Stomach (tissue), 8 donors: ENCODE measurements at regions not wholly inside any gene's neighbourhood (a gene's known extent, or its start where the extent isn't known, plus 50 kb on each side); places are given as distances from the start of the nearest gene placed in this dataset.
A peak's percentile ranks its signal among the peaks of the same experiment; 100 is the strongest.

Experiments used
- DNase-seq, 2 donors: peaks; one replicate each; pipeline versions ENCODE4 v3.0.0 to v3.0.0-alpha.2; 2013 to 2019
- H3K27ac ChIP-seq, 5 donors: fragments of 200-600 bp in 4 of 5; sonication (generic) in 4 of 5; one replicate each; pipeline ENCODE4 v1.5.1; 2013 to 2019; ENCODE audit warnings: mild to moderate bottlenecking in 1 of 5, moderate library complexity in 1 of 5
- H3K27me3 ChIP-seq, 3 donors: fragments of 200-600 bp; sonication (generic); one replicate each; pipeline ENCODE4 v1.5.1; 2017 to 2019; ENCODE audit warnings: mixed run types in 1 of 3
- H3K36me3 ChIP-seq, 4 donors: fragments of 200-600 bp; sonication (generic); 1 replicate in 3 of 4; 2 replicates in 1 of 4; pipeline ENCODE4 v1.5.1; 2016 to 2019
- H3K4me1 ChIP-seq, 4 donors: fragments of 200-600 bp; sonication (generic); one replicate each; pipeline ENCODE4 v1.5.1; 2016 to 2019
- H3K4me3 ChIP-seq, 4 donors: fragments of 200-600 bp; sonication (generic) in 3 of 4; one replicate each; pipeline ENCODE4 v1.5.1; 2016 to 2019; ENCODE audit warnings: mild to moderate bottlenecking in 1 of 4
- H3K9me3 ChIP-seq, 4 donors: fragments of 200-600 bp; sonication (generic); one replicate each; pipeline ENCODE4 v1.5.1; 2016 to 2019
- CTCF ChIP-seq, 7 experiments: fragments of 450-650 bp in 4 of 7; fragments of 200-600 bp in 3 of 7; sonication (generic) in 3 of 7; IDR thresholded peaks; one replicate each; pipeline ENCODE4 v1.5.1; 2016 to 2019; ENCODE audit warnings: antibody characterized with exemption in 7 of 7, control low read depth in 2 of 7, mild to moderate bottlenecking in 1 of 7
- EP300 ChIP-seq: sonication (generic); formaldehyde crosslinking; IDR thresholded peaks from one replicate; pipeline ENCODE4 v1.6.1; 2017; ENCODE audit warnings: antibody characterized with exemption
- POLR2A ChIP-seq, 4 donors: fragments of 450-650 bp; IDR thresholded peaks; one replicate each; pipeline ENCODE4 v1.6.1; 2016; ENCODE audit warnings: antibody characterized with exemption in 4 of 4, control low read depth in 2 of 4, mild to moderate bottlenecking in 1 of 4, moderate library complexity in 1 of 4
- POLR2AphosphoS5 ChIP-seq, 3 donors: sonication (generic); formaldehyde crosslinking; IDR thresholded peaks; one replicate each; pipeline ENCODE4 v1.6.1; 2016; ENCODE audit warnings: antibody characterized with exemption in 3 of 3
- WGBS, 5 donors: extraction: QIAGEN DNeasy Blood & Tissue Kit in 3 of 5; methylation state at CpG; one replicate each; pipeline versions ENCODE4 v1.1.5 to v1.1.7; 2013 to 2018; 5-methylcytosine and 5-hydroxymethylcytosine counted together
- intact Hi-C: fragments of 100-400 bp; cut with DNase I; formaldehyde crosslinking; loops from one replicate; pipeline ENCODE4 v1.15.1; 2023; ENCODE audit warnings: low total_unique reads
- donor health status: healthy with polysubstance abuse.
- donor health status: Bipolar disorder and iron deficiency.
- donor health status: healthy.

GRCh38 chr10:131648386-131649020, 252.3 kb upstream of the PPP2R2D start:
- H3K36me3 ChIP-seq, result no peaks in the 10 kb centered on the region
- intact Hi-C loops, result no loop called here
- peaks cover 0 to 38% (median 0%) of the 10 kb centered on the region in 3 donors for H3K27me3 ChIP-seq
- DNase-seq, result no peak
- no peak overlapping the region for H3K27ac ChIP-seq
- H3K4me1 ChIP-seq, result peaks cover 5 to 38% (median 18%) of the 10 kb centered on the region in 4 donors
- 48 to 67% (median 58%) methylated on average over 8 of the region's 8 CpGs for WGBS, 5 donors
- no peaks in the 10 kb centered on the region for H3K9me3 ChIP-seq
- TF ChIP-seq EP300 (no peak), CTCF (IDR thresholded peaks at IDR 0.05) (no peak), POLR2A (IDR thresholded peaks at IDR 0.05) (no peak), POLR2AphosphoS5 (IDR thresholded peaks at IDR 0.05) (no peak)
- no peak overlapping the region for H3K4me3 ChIP-seq

GRCh38 chr10:131649617-131650016, 251.2 kb upstream of the PPP2R2D start:
- Histone ChIP-seq H3K27ac (no peak overlapping the region), H3K36me3 (no peaks in the 10 kb centered on the region), H3K9me3 (no peaks in the 10 kb centered on the region), H3K27me3 (peaks cover 0 to 45% (median 0%) of the 10 kb centered on the region in 3 donors), H3K4me1 (peaks cover 5 to 38% (median 20%) of the 10 kb centered on the region in 4 donors), H3K4me3 (no peak overlapping the region)
- 28 to 46% (median 33%) methylated on average over 6 of the region's 6 CpGs for WGBS, 5 donors
- intact Hi-C loops, result no loop called here
- DNase-seq, result peak in 1 of 2 donors; percentile 54
- TF ChIP-seq POLR2A (IDR thresholded peaks at IDR 0.05), result no peak
- no peak for TF ChIP-seq EP300
- no peak for TF ChIP-seq POLR2AphosphoS5 (IDR thresholded peaks at IDR 0.05)
- no peak for TF ChIP-seq CTCF (IDR thresholded peaks at IDR 0.05)

GRCh38 chr10:131650169-131650705, 250.6 kb upstream of the PPP2R2D start:
- H3K36me3 ChIP-seq, result no peaks in the 10 kb centered on the region
- H3K27me3 ChIP-seq, result peaks cover 0 to 45% (median 0%) of the 10 kb centered on the region in 3 donors
- TF ChIP-seq POLR2A (IDR thresholded peaks at IDR 0.05) (no peak), POLR2AphosphoS5 (IDR thresholded peaks at IDR 0.05) (no peak), CTCF (IDR thresholded peaks at IDR 0.05) (no peak), EP300 (no peak)
- H3K4me1 ChIP-seq, result peaks cover 5 to 41% (median 22%) of the 10 kb centered on the region in 4 donors
- DNase-seq, result no peak
- no peaks in the 10 kb centered on the region for H3K9me3 ChIP-seq
- intact Hi-C loops, result no loop called here
- no peak overlapping the region for H3K4me3 ChIP-seq
- 39 to 57% (median 43%) methylated on average over 11 to 12 of the region's 12 CpGs for WGBS, 5 donors
- no peak overlapping the region for H3K27ac ChIP-seq

- Histone ChIP-seq H3K4me3 (no peak overlapping the region), H3K9me3 (no peaks in the 10 kb centered on the region), H3K36me3 (no peaks in the 10 kb centered on the region), H3K4me1 (peaks cover 5 to 41% (median 22%) of the 10 kb centered on the region in 4 donors), H3K27ac (no peak overlapping the region), H3K27me3 (peaks cover 0 to 45% (median 0%) of the 10 kb centered on the region in 3 donors)
- intact Hi-C loops, result no loop called here
- TF ChIP-seq POLR2A (IDR thresholded peaks at IDR 0.05), result no peak
- no peak for TF ChIP-seq EP300
- no peak for TF ChIP-seq POLR2AphosphoS5 (IDR thresholded peaks at IDR 0.05)
- DNase-seq, result peak in 1 of 2 donors; percentile 19
- 79 to 85% (median 84%) methylated on average over 18 to 23 of the region's 23 CpGs for WGBS, 5 donors
These were observed 249.8 kb upstream of the PPP2R2D start for GRCh38 chr10:131650771-131651673.
